IMR-90 (cell line): ENCODE measurements at regions not wholly inside any gene's neighbourhood (a gene's known extent, or its start where the extent isn't known, plus 50 kb on each side); places are given as distances from the start of the nearest gene placed in this dataset.

ENCODE experiments used
- ATAC-seq: fragments of 200-7000 bp; cut with Tn5 transposase; 2 replicates; pipeline ENCODE4 v1.9.1; 2020; ENCODE audit warnings: low read depth, mild to moderate bottlenecking, moderate library complexity
- BruUV-seq: library from RNA; stranded (reverse); fragments of 400-500 nt; replicated peaks from 2 replicates; lab custom pipeline; 2021; lab: Mats Ljungman, UMichigan
- CTCF ChIA-PET: fragments of 300-600 bp; formaldehyde crosslinking; extraction: SDS; loops from one replicate; lab custom pipeline; 2021; ENCODE audit warnings: antibody characterized with exemption; lab: Yijun Ruan, JAX
- POLR2A ChIA-PET: fragments of 300-600 bp; sonication (Branson Sonifier 250); formaldehyde crosslinking; loops from one replicate; lab custom pipeline; 2022; ENCODE audit warnings: antibody characterized with exemption; ENCODE audit not compliant: unreplicated experiment; lab: Charles Lee
- DNase-seq: peaks from one replicate; pipeline ENCODE4 v3.0.0; 2013
- H2AFZ ChIP-seq: replicated peaks from 2 replicates; pipeline ENCODE3; 2013; ENCODE audit warnings: low read length, mild to moderate bottlenecking; ENCODE audit not compliant: poor library complexity
- H2AK5ac ChIP-seq: 2 replicates; pipeline ENCODE4 v1.6.1; 2013; ENCODE audit warnings: low read depth, low read length, inconsistent platforms
- H2AK9ac ChIP-seq: replicated peaks from 2 replicates; pipeline ENCODE3; 2013; ENCODE audit warnings: mild to moderate bottlenecking, low read depth, low read length, moderate library complexity; ENCODE audit not compliant: poor library complexity
- H2BK120ac ChIP-seq: 2 replicates; pipeline ENCODE4 v1.6.1; 2013; ENCODE audit warnings: low read depth, low read length, inconsistent platforms
- H2BK15ac ChIP-seq: 3 replicates; pipeline ENCODE4 v1.6.1; 2013; ENCODE audit warnings: low read depth, low read length, inconsistent platforms
- H2BK20ac ChIP-seq: 2 replicates; pipeline ENCODE4 v1.6.1; 2013; ENCODE audit warnings: low read depth, mild to moderate bottlenecking, inconsistent platforms, low read length, moderate library complexity
- H2BK5ac ChIP-seq: 2 replicates; pipeline ENCODE4 v1.6.1; 2013; ENCODE audit warnings: mild to moderate bottlenecking, low read depth, low read length, inconsistent platforms; ENCODE audit not compliant: poor library complexity, severe bottlenecking
- H3K14ac ChIP-seq: replicated peaks from 2 replicates; pipeline ENCODE4 v1.6.1; 2013; ENCODE audit warnings: low read depth, low read length, inconsistent platforms
- H3K18ac ChIP-seq: 2 replicates; pipeline ENCODE4 v1.6.1; 2013; ENCODE audit warnings: low read depth, low read length, control low read depth
- H3K23ac ChIP-seq: 2 replicates; pipeline ENCODE4 v1.6.1; 2013; ENCODE audit warnings: low read depth, low read length, inconsistent platforms
- H3K27ac ChIP-seq: 2 replicates; pipeline ENCODE4 v1.5.1; 2013; ENCODE audit warnings: mild to moderate bottlenecking, control low read depth, low read length; ENCODE audit not compliant: insufficient read depth
- H3K27me3 ChIP-seq: 2 replicates; pipeline ENCODE4 v1.6.1; 2013; ENCODE audit warnings: low read length; ENCODE audit not compliant: control insufficient read depth, insufficient read depth
- H3K36me3 ChIP-seq: 2 replicates; pipeline ENCODE4 v1.6.1; 2013; ENCODE audit warnings: low read length, mixed read lengths; ENCODE audit not compliant: control insufficient read depth, insufficient read depth
- H3K4ac ChIP-seq: 2 replicates; pipeline ENCODE4 v1.6.1; 2013; ENCODE audit warnings: low read depth, low read length, inconsistent platforms
- H3K4me1 ChIP-seq: 2 replicates; pipeline ENCODE4 v1.6.1; 2013; ENCODE audit warnings: low read length, mixed read lengths; ENCODE audit not compliant: control insufficient read depth, insufficient read depth
- H3K4me2 ChIP-seq: 2 replicates; pipeline ENCODE4 v1.6.1; 2013; ENCODE audit warnings: low read depth, mild to moderate bottlenecking, control low read depth, low read length, moderate library complexity
- H3K4me3 ChIP-seq: 2 replicates; pipeline ENCODE4 v1.5.1; 2013; ENCODE audit warnings: low read depth, mild to moderate bottlenecking, control low read depth, low read length, moderate library complexity; ENCODE audit not compliant: insufficient read depth
- H3K56ac ChIP-seq: 2 replicates; pipeline ENCODE4 v1.6.1; 2013; ENCODE audit warnings: low read length, inconsistent platforms; ENCODE audit not compliant: insufficient read depth; ENCODE audit errors: extremely low read depth
- H3K79me1 ChIP-seq, 2 experiments: 2 replicates each; pipeline ENCODE4 v1.6.1; 2013; ENCODE audit warnings: low read length in 2 of 2, inconsistent platforms in 1 of 2, low read depth in 1 of 2
- H3K9ac ChIP-seq: 2 replicates; pipeline ENCODE4 v1.6.1; 2013; ENCODE audit warnings: low read depth, low read length, control low read depth
- H3K9me1 ChIP-seq: 2 replicates; pipeline ENCODE4 v1.6.1; 2013; ENCODE audit warnings: low read length, inconsistent platforms; ENCODE audit not compliant: insufficient read depth
- H3K9me3 ChIP-seq: 2 replicates; pipeline ENCODE4 v1.6.1; 2013; ENCODE audit warnings: low read length; ENCODE audit not compliant: control insufficient read depth, insufficient read depth
- H4K20me1 ChIP-seq: 2 replicates; pipeline ENCODE4 v1.6.1; 2013; ENCODE audit warnings: low read length, inconsistent platforms; ENCODE audit not compliant: insufficient read depth
- H4K5ac ChIP-seq: 2 replicates; pipeline ENCODE4 v1.6.1; 2013; ENCODE audit warnings: mild to moderate bottlenecking, low read depth, low read length, control low read depth
- H4K8ac ChIP-seq, 2 experiments: 2 replicates each; pipeline ENCODE4 v1.6.1; 2013; ENCODE audit warnings: low read depth in 2 of 2, low read length in 2 of 2, control low read depth in 1 of 2, inconsistent platforms in 1 of 2
- H4K91ac ChIP-seq: 2 replicates; pipeline ENCODE4 v1.6.1; 2013; ENCODE audit warnings: low read depth, low read length, inconsistent platforms; ENCODE audit not compliant: insufficient read depth
- BHLHE40 ChIP-seq: fragments of 150-350 bp; IDR thresholded peaks from 2 replicates; pipeline ENCODE4 v1.6.1; 2016; ENCODE audit warnings: mild to moderate bottlenecking, low read depth, low read length
- CEBPB ChIP-seq: IDR thresholded peaks from 2 replicates; pipeline ENCODE4 v1.6.1; 2012; ENCODE audit warnings: low read depth, low read length, improper control_type of control experiment
- FOS ChIP-seq: fragments of 150-350 bp; IDR thresholded peaks from 2 replicates; pipeline ENCODE4 v1.6.1; 2016; ENCODE audit warnings: low read depth, low read length
- MAFK ChIP-seq: IDR thresholded peaks from 2 replicates; pipeline ENCODE4 v1.6.1; 2012; ENCODE audit warnings: low read depth, low read length, improper control_type of control experiment
- MAZ ChIP-seq: IDR thresholded peaks from 2 replicates; pipeline ENCODE4 v1.6.1; 2012; ENCODE audit warnings: low read depth, mild to moderate bottlenecking, low read length, improper control_type of control experiment, moderate library complexity, borderline replicate concordance
- NFE2L2 ChIP-seq: fragments of 150-350 bp; IDR thresholded peaks from 2 replicates; pipeline ENCODE4 v1.6.1; 2016; ENCODE audit warnings: low read depth, mild to moderate bottlenecking, low read length
- RFX5 ChIP-seq: IDR thresholded peaks from 2 replicates; pipeline ENCODE4 v1.8.0; 2012; ENCODE audit warnings: low read depth, mild to moderate bottlenecking, low read length, moderate library complexity
- SMC3 ChIP-seq: fragments of 150-350 bp; IDR thresholded peaks from 2 replicates; pipeline ENCODE4 v1.6.1; 2016; ENCODE audit warnings: low read depth, mild to moderate bottlenecking, antibody characterized with exemption, low read length, moderate library complexity
- USF2 ChIP-seq: fragments of 150-350 bp; IDR thresholded peaks from 2 replicates; pipeline ENCODE4 v1.6.1; 2017; ENCODE audit warnings: mild to moderate bottlenecking, antibody characterized with exemption, low read length, low read depth
- WGBS, 2 experiments: methylation state at CpG; one replicate each; pipeline versions ENCODE4 v1.1.5 to v1.1.7; 2013; ENCODE audit warnings: missing lambda C conversion rate in 2 of 2; ENCODE audit not compliant: insufficient read length in 1 of 2; ENCODE audit errors: extremely low coverage in 2 of 2; 5-methylcytosine and 5-hydroxymethylcytosine counted together
- dilution Hi-C: fragments of 300-500 bp; cut with HindIII; formaldehyde crosslinking; loops from one replicate; pipeline ENCODE4 v1.14.3; 2018; ENCODE audit warnings: low sequenced_read_pairs; ENCODE audit not compliant: unreplicated experiment
- in situ Hi-C: fragments of 300-500 bp; cut with MboI; formaldehyde crosslinking; loops from 3 replicates; pipeline ENCODE4 v1.14.3; 2019; ENCODE audit warnings: low sequenced_read_pairs, inconsistent platforms, mixed read lengths
- intact Hi-C: fragments of 100-400 bp; cut with micrococcal nuclease; formaldehyde crosslinking; loops from 2 replicates; pipeline ENCODE4 v1.10.0; 2022

DNA sequence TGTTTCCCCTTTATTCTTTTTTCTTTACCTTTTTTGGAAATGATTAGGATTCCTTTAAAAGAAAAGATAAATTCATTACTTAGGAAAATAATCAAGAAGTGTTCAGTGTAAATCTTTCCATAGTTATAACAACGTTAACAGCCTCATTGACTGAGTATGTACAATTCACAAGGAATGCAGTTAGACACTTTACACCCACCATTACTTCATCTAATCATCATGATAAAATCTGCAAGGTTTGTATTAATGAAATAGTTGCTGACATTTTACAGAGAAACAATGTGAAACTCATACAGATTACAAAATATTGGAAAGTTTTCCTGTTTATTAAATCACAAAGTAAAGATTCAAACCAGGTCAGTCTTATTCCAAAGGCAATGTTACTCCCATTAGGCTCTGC, 59.3 kb upstream of the NEGR1 start:
- Histone ChIP-seq H2AK9ac (no peak overlapping the region), H3K4me1 (no peaks in the 10 kb centered on the region), H3K9me3 (no peaks in the 10 kb centered on the region), H2AK5ac (no peak overlapping the region), H3K56ac (no peak overlapping the region), H3K36me3 (no peaks in the 10 kb centered on the region), H3K9ac (no peak overlapping the region), H2BK15ac (no peak overlapping the region), H2BK5ac (peak overlapping the region; percentile 59), H3K23ac (no peak overlapping the region), H2AFZ (no peak overlapping the region), H3K79me1 (no peaks in the 10 kb centered on the region), H4K91ac (no peak overlapping the region), H3K4ac (no peak overlapping the region), H3K9me1 (no peaks in the 10 kb centered on the region), H3K27ac (no peak overlapping the region), H2BK20ac (no peak overlapping the region), H4K8ac (no peak overlapping the region), H2BK120ac (no peak overlapping the region), H3K4me2 (no peak overlapping the region; the same call in 1 of the 2 replicates), H3K27me3 (no peaks in the 10 kb centered on the region), H3K4me3 (no peak overlapping the region), H4K5ac (no peak overlapping the region), H3K14ac (no peak overlapping the region), H4K20me1 (no peaks in the 10 kb centered on the region), H3K18ac (no peak overlapping the region)
- dilution Hi-C loops (no loop called here), intact Hi-C loops (no loop called here), in situ Hi-C loops (no loop called here)
- ATAC-seq = peak; percentile 74
- no TSS peak for BruUV-seq
- WGBS, 2 experiments = no CpG with 5 or more reads among the region's 1 CpG
- ChIA-PET CTCF (no interaction called here), POLR2A (no interaction called here)
- peak; percentile 11 for DNase-seq
- no peak for TF ChIP-seq CEBPB
- no peak for TF ChIP-seq FOS
- no peak for TF ChIP-seq MAZ
- TF ChIP-seq RFX5 = no peak
- no peak for TF ChIP-seq MAFK
- no peak for TF ChIP-seq SMC3
- no peak for TF ChIP-seq BHLHE40
- TF ChIP-seq USF2 = no peak
- no peak for TF ChIP-seq NFE2L2
